HL-60 (cell line): ENCODE measurements at regions not wholly inside any gene's neighbourhood (a gene's known extent, or its start where the extent isn't known, plus 50 kb on each side); places are given as distances from the start of the nearest gene placed in this dataset.

Experiments used
- DNase-seq, 2 experiments: peaks; one replicate each; pipeline ENCODE4 v3.0.0-alpha.2; 2010 to 2020; ENCODE audit warnings: low read depth in 1 of 2, low spot score in 1 of 2
- H3K27ac ChIP-seq: fragments of 250-450 bp; sonication (Bioruptor Pico); replicated peaks from 2 replicates; pipeline ENCODE4 v1.5.1; 2020; ENCODE audit warnings: mild to moderate bottlenecking, moderate library complexity
- H3K27me3 ChIP-seq: fragments of 250-450 bp; sonication (Bioruptor Pico); 2 replicates; pipeline ENCODE4 v1.5.1; 2021; ENCODE audit warnings: mild to moderate bottlenecking, moderate library complexity; ENCODE audit not compliant: insufficient read depth, poor library complexity, severe bottlenecking
- H3K4me3 ChIP-seq: replicated peaks from 2 replicates; pipeline ENCODE4 v1.5.1; 2011; ENCODE audit warnings: mild to moderate bottlenecking, control low read depth, low read length; ENCODE audit not compliant: insufficient read depth
- GABPA ChIP-seq: IDR thresholded peaks from 2 replicates; pipeline ENCODE4 v1.6.1; 2012; ENCODE audit warnings: low read depth
- POLR2AphosphoS5 ChIP-seq: IDR thresholded peaks from 2 replicates; pipeline ENCODE4 v1.6.1; 2012; ENCODE audit warnings: low read depth
- SPI1 ChIP-seq: IDR thresholded peaks from 2 replicates; pipeline ENCODE4 v1.6.1; 2012; ENCODE audit warnings: low read depth, mild to moderate bottlenecking, borderline replicate concordance
- TF ChIP-seq, protein P1 (sequence below): IDR thresholded peaks from one replicate; pipeline ENCODE4 v1.5.1; 2011; ENCODE audit warnings: low read length, control low read depth, inconsistent platforms; ENCODE audit not compliant: insufficient read depth
- TF ChIP-seq, protein P2 (sequence below): IDR thresholded peaks from 2 replicates; pipeline ENCODE4 v1.6.1; 2012; ENCODE audit warnings: low read depth; ENCODE audit not compliant: insufficient replicate concordance

DNA sequence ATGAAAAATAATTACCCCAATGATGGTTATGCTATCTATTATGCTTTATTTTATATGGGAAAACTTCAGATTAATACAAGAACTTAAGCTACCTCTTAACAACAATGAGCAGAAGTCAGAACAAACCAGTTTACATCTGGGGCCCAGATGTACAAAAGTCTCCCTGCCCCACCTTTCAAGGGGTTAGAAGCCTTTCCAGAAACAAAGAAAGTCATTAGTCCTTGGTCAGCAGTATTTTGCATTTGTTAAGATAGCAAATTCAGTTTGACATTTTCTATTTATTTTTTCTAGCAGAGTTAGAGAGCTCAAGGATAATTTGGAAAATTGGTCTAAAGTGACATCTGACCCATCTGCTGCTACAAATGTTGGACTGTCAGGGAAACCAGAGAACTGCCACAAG is 478.7 kb upstream of the UBE2E2 start:
- Histone ChIP-seq H3K4me3 (no peak overlapping the region), H3K27ac (no peak overlapping the region), H3K27me3 (peaks cover 2% of the 10 kb centered on the region)
- no peak for TF ChIP-seq SPI1
- DNase-seq = no peak

DNA sequence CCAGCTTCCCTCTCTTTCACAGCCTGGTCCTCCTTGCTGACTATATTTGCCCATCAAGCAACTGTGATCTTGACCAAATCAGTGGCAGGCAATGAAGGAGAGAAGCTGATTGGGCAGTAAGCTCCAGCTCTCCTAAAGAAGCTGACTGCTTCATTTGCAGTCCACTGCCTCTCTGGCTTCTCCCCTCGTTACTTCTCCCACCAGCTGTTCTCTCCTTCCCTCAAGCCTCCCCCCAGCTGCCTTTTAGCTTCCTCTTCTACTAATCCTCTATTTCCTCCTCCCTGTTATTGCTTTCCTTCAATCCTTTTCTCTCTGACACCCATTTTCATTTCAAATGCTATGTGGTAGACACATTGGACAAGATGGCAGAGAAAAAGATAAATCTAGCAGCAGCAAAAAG is 474.7 kb upstream of the UBE2E2 start:
- Histone ChIP-seq H3K4me3 (no peak overlapping the region), H3K27ac (no peak overlapping the region), H3K27me3 (no peaks in the 10 kb centered on the region)
- no peak for TF ChIP-seq SPI1
- TF ChIP-seq, protein P1, sequence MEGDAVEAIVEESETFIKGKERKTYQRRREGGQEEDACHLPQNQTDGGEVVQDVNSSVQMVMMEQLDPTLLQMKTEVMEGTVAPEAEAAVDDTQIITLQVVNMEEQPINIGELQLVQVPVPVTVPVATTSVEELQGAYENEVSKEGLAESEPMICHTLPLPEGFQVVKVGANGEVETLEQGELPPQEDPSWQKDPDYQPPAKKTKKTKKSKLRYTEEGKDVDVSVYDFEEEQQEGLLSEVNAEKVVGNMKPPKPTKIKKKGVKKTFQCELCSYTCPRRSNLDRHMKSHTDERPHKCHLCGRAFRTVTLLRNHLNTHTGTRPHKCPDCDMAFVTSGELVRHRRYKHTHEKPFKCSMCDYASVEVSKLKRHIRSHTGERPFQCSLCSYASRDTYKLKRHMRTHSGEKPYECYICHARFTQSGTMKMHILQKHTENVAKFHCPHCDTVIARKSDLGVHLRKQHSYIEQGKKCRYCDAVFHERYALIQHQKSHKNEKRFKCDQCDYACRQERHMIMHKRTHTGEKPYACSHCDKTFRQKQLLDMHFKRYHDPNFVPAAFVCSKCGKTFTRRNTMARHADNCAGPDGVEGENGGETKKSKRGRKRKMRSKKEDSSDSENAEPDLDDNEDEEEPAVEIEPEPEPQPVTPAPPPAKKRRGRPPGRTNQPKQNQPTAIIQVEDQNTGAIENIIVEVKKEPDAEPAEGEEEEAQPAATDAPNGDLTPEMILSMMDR = no peak
- no peak for TF ChIP-seq GABPA
- TF ChIP-seq, protein P2, sequence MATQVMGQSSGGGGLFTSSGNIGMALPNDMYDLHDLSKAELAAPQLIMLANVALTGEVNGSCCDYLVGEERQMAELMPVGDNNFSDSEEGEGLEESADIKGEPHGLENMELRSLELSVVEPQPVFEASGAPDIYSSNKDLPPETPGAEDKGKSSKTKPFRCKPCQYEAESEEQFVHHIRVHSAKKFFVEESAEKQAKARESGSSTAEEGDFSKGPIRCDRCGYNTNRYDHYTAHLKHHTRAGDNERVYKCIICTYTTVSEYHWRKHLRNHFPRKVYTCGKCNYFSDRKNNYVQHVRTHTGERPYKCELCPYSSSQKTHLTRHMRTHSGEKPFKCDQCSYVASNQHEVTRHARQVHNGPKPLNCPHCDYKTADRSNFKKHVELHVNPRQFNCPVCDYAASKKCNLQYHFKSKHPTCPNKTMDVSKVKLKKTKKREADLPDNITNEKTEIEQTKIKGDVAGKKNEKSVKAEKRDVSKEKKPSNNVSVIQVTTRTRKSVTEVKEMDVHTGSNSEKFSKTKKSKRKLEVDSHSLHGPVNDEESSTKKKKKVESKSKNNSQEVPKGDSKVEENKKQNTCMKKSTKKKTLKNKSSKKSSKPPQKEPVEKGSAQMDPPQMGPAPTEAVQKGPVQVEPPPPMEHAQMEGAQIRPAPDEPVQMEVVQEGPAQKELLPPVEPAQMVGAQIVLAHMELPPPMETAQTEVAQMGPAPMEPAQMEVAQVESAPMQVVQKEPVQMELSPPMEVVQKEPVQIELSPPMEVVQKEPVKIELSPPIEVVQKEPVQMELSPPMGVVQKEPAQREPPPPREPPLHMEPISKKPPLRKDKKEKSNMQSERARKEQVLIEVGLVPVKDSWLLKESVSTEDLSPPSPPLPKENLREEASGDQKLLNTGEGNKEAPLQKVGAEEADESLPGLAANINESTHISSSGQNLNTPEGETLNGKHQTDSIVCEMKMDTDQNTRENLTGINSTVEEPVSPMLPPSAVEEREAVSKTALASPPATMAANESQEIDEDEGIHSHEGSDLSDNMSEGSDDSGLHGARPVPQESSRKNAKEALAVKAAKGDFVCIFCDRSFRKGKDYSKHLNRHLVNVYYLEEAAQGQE = no peak
- no peak for TF ChIP-seq POLR2AphosphoS5
- DNase-seq = no peak

DNA sequence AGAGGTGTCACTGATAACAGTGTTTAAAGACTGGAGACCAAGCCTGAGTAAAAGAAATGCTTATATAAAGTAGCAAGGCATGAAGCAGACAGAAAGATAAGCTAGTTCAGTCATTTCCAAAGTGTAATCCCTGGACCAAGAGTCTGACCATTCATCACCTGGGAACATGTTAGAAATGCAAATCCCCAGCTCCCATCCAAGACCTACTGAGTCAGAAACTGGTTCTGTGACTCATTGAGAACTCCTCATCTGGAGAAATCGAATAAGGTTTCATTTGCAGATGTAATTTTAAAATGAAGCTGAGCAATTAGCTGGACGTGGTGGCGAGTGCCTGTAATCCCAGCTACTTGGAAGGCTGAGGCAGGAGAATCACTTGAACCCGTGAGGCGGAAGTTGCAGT is 473.9 kb upstream of the UBE2E2 start:
- TF ChIP-seq, protein P1 = no peak
- TF ChIP-seq SPI1 (no peak), GABPA (no peak), POLR2AphosphoS5 (no peak)
- TF ChIP-seq, protein P2 = no peak
- Histone ChIP-seq H3K4me3 (no peak overlapping the region), H3K27me3 (no peaks in the 10 kb centered on the region), H3K27ac (no peak overlapping the region)
- no peak for DNase-seq

DNA sequence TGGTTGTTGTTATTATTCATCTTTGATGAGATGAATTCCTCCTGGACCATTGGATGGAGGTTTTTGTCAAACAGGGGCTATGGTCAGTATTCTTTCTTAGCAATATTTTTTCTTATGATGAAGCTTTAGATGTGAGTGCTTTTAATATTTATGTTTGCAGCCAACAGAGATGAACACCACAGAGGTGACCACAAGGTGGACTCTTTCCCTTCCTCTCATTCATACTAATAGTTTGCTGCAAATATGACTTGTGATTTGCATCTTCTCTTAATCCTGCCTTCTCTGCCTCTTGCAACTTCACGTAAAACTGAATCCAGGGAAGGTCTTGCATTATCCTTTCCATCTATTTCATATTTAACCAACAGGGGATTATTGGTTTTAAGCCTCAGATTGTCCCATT is 473.1 kb upstream of the UBE2E2 start:
- no peak for DNase-seq
- Histone ChIP-seq H3K27ac (no peak overlapping the region), H3K27me3 (no peaks in the 10 kb centered on the region), H3K4me3 (no peak overlapping the region)
- TF ChIP-seq, protein P2 = no peak
- no peak for TF ChIP-seq GABPA
- no peak for TF ChIP-seq SPI1
- TF ChIP-seq, protein P1 = no peak
- no peak for TF ChIP-seq POLR2AphosphoS5
